ENCODE measurements at regions not wholly inside any gene's neighbourhood (a gene's known extent, or its start where the extent isn't known, plus 50 kb on each side); places are given as distances from the start of the nearest gene placed in this dataset.

DNA sequence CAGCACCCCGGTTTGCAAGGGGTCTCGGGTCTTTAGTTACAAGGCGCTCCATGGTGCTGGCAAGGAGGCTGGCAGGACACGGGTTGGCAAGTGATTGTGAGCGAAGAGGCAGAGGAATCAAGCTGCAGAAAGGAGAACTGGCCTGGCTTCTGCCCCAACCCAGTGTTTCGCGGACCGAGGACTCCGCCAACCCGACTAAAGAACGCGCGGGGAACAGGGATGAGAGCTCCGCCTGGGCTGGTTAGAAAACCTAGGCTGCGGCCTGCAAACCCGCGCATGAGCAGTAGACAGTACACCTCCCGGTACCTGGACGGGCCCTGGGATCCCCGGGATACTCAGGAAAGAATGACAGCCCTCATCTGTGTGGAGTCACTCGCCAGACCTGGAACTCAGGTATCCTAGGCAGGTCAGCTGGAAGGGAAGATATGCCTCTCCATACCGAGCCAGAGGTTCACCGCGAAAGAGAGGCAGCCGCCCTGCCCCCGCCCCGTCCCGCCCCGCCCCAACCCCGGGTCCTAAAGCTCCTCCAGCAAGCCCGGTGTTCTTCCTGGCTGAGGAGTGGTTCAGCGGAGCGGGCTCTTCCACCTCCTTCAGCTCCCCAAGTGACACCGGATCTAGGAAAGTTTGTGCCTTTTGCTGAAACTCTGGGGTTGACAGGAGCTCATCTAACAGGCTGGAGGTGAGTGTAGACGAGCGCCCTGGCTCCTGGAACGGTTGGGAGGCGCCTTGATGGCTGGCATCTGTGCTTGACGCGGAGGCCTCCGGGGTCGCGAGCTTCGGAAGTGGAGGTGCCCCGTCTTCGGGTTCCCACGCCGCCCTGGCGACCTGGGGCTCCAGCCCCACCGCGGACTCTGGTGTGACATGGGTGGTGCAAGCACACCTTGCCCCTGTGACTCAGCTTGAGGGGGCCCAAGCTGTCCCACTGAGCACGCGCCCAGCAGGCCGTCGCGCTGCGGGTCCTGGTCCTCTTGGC, 1847.3 kb upstream of the DEFB115 start:
- TF ChIP-seq, protein P1, sequence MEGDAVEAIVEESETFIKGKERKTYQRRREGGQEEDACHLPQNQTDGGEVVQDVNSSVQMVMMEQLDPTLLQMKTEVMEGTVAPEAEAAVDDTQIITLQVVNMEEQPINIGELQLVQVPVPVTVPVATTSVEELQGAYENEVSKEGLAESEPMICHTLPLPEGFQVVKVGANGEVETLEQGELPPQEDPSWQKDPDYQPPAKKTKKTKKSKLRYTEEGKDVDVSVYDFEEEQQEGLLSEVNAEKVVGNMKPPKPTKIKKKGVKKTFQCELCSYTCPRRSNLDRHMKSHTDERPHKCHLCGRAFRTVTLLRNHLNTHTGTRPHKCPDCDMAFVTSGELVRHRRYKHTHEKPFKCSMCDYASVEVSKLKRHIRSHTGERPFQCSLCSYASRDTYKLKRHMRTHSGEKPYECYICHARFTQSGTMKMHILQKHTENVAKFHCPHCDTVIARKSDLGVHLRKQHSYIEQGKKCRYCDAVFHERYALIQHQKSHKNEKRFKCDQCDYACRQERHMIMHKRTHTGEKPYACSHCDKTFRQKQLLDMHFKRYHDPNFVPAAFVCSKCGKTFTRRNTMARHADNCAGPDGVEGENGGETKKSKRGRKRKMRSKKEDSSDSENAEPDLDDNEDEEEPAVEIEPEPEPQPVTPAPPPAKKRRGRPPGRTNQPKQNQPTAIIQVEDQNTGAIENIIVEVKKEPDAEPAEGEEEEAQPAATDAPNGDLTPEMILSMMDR (IDR thresholded peaks at IDR 0.05) = no peak
- TF ChIP-seq ZFX (IDR thresholded peaks at IDR 0.05; ENCODE audit: borderline replicate concordance) = no peak
